ENCODE measurements at regions not wholly inside any gene's neighbourhood (a gene's known extent, or its start where the extent isn't known, plus 50 kb on each side); places are given as distances from the start of the nearest gene placed in this dataset.

GRCh38 chr2:8421658-8422449 is 260.0 kb upstream of the ID2 start:
- TF ChIP-seq CTCF (IDR thresholded peaks at IDR 0.05) (no peak), EZH2 (IDR thresholded peaks at IDR 0.05) (no peak)
